Thyroid gland (tissue), 4 donors: ENCODE measurements at regions not wholly inside any gene's neighbourhood (a gene's known extent, or its start where the extent isn't known, plus 50 kb on each side); places are given as distances from the start of the nearest gene placed in this dataset.

Experiments used
- POLR2A ChIP-seq, 2 donors: fragments of 450-650 bp; IDR thresholded peaks; one replicate each; pipeline ENCODE4 v1.6.1; 2017; ENCODE audit warnings: antibody characterized with exemption in 2 of 2, mild to moderate bottlenecking in 2 of 2, moderate library complexity in 1 of 2
- TF ChIP-seq, protein P1 (sequence below), 6 experiments: fragments of 200-600 bp in 3 of 6; fragments of 450-650 bp in 3 of 6; sonication (generic) in 3 of 6; IDR thresholded peaks; one replicate each; pipeline ENCODE4 v1.5.1; 2016 to 2019; ENCODE audit warnings: antibody characterized with exemption in 6 of 6, mild to moderate bottlenecking in 2 of 6, inconsistent platforms in 1 of 6, moderate library complexity in 1 of 6

- TF ChIP-seq, protein P1, sequence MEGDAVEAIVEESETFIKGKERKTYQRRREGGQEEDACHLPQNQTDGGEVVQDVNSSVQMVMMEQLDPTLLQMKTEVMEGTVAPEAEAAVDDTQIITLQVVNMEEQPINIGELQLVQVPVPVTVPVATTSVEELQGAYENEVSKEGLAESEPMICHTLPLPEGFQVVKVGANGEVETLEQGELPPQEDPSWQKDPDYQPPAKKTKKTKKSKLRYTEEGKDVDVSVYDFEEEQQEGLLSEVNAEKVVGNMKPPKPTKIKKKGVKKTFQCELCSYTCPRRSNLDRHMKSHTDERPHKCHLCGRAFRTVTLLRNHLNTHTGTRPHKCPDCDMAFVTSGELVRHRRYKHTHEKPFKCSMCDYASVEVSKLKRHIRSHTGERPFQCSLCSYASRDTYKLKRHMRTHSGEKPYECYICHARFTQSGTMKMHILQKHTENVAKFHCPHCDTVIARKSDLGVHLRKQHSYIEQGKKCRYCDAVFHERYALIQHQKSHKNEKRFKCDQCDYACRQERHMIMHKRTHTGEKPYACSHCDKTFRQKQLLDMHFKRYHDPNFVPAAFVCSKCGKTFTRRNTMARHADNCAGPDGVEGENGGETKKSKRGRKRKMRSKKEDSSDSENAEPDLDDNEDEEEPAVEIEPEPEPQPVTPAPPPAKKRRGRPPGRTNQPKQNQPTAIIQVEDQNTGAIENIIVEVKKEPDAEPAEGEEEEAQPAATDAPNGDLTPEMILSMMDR (IDR thresholded peaks at IDR 0.05), result no peak
- TF ChIP-seq POLR2A (IDR thresholded peaks at IDR 0.05), result no peak
Measured at GRCh38 chr3:159482241-159482993, 506.2 kb upstream of the IL12A start.
